MG63 (cell line): ENCODE measurements at regions not wholly inside any gene's neighbourhood (a gene's known extent, or its start where the extent isn't known, plus 50 kb on each side); places are given as distances from the start of the nearest gene placed in this dataset.
"Not testable (repeated sequence)": the region's sequence is repeated elsewhere in the genome, so short reads cannot be mapped to it uniquely, and the experiment has no call there.

Source experiments
- DNase-seq: peaks from one replicate; pipeline ENCODE4 v3.0.0-alpha.2; 2020
- H3K27me3 ChIP-seq: fragments of 250-450 bp; sonication (Bioruptor Pico); 2 replicates; pipeline ENCODE4 v1.5.1; 2020; ENCODE audit warnings: mild to moderate bottlenecking, moderate library complexity
- H3K36me3 ChIP-seq: fragments of 250-450 bp; sonication (Bioruptor Pico); 2 replicates; pipeline ENCODE4 v1.5.1; 2020; ENCODE audit warnings: mild to moderate bottlenecking, moderate library complexity
- H3K4me3 ChIP-seq: fragments of 250-450 bp; sonication (Bioruptor Pico); 2 replicates; pipeline ENCODE4 v1.5.1; 2020; ENCODE audit warnings: mild to moderate bottlenecking, moderate library complexity
- H3K9me3 ChIP-seq: fragments of 250-450 bp; sonication (Bioruptor Pico); 2 replicates; pipeline ENCODE4 v1.5.1; 2020; ENCODE audit warnings: mild to moderate bottlenecking, moderate library complexity

GRCh38 chr16:86071611-86072240, 172.8 kb downstream of the IRF8 start:
- DNase-seq = no peak
- no peaks in the 10 kb centered on the region for H3K36me3 ChIP-seq
- H3K9me3 ChIP-seq = no peaks in the 10 kb centered on the region
- no peaks in the 10 kb centered on the region for H3K27me3 ChIP-seq
- no peak overlapping the region for H3K4me3 ChIP-seq

GRCh38 chr16:86072328-86073102, 173.6 kb downstream of the IRF8 start:
- H3K9me3 ChIP-seq = no peaks in the 10 kb centered on the region
- no peaks in the 10 kb centered on the region for H3K36me3 ChIP-seq
- no peaks in the 10 kb centered on the region for H3K27me3 ChIP-seq
- no peak overlapping the region for H3K4me3 ChIP-seq
- DNase-seq = peak; percentile 40

- Histone ChIP-seq H3K27me3 (no peaks in the 10 kb centered on the region), H3K9me3 (no peaks in the 10 kb centered on the region), H3K36me3 (no peaks in the 10 kb centered on the region), H3K4me3 (no peak overlapping the region)
- no peak for DNase-seq
Observed at GRCh38 chr16:86073103-86073625, 174.2 kb downstream of the IRF8 start.

- Histone ChIP-seq H3K27me3 (no peaks in the 10 kb centered on the region), H3K4me3 (no peak overlapping the region), H3K9me3 (no peaks in the 10 kb centered on the region), H3K36me3 (no peaks in the 10 kb centered on the region)
- no peak for DNase-seq
Observed at GRCh38 chr16:86073763-86074493, 175.0 kb downstream of the IRF8 start.

DNA sequence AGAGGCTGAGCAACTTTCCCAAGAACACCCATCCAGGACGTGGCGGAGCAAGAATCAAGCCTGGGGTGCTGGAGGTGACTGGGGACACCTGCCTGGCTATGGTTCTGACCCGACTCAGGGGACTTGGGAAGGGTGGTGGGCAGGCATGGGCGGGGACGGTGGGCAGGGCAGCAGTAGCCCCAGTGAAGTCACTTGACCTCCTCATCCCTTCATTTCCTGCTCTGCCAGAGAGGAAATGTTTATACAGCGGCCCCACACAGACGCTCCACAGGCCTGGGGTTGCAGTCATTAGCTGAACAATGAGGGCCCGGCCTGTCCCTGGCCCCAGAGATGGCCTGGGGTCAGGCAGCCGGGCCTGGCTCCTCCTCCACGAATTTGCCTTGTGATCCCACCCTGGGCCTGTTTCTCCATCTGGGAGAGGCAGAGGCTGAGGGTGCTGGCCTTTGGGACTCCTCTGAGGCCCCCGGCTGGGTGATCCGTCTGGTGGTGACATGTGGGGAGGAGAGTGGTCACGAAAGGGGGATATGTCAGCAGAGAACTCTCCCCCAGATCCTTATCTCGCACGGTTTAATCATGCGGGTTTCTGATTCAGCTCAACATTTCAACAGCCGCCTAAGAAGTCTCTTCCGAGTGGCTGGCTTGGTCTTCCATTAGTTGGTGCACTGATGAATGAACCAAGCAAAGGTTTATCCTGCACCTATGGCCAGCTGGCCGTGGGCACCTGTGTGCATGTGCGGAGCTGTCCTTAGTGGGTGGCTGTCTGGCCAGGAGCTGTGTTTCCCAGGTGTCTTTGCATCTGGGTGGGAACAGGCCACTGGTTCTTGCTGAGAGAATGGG, 175.9 kb downstream of the IRF8 start:
- Histone ChIP-seq H3K4me3 (no peak overlapping the region), H3K27me3 (no peaks in the 10 kb centered on the region)
- DNase-seq = no peak

DNA sequence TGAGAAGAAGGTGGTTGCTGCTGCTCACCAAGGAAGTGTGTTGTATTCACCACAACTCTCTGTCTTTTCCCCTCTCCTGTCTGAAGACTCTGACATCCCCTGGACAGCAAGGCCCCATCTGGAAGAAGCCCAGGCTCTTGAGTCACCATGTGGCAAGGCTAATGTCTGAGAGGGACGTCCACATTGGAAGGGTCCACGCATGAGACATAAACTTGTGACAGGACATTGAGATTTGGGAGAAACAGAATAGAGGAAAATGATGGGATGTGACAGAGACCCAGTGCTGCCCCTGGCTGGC, 176.5 kb downstream of the IRF8 start:
- H3K4me3 ChIP-seq = no peak overlapping the region
- no peak for DNase-seq
- H3K36me3 ChIP-seq = no peaks in the 10 kb centered on the region
- no peaks in the 10 kb centered on the region for H3K9me3 ChIP-seq
- no peaks in the 10 kb centered on the region for H3K27me3 ChIP-seq

More for the DNA sequence above, 175.9 kb downstream of the IRF8 start:
- Histone ChIP-seq H3K9me3 (no peaks in the 10 kb centered on the region), H3K36me3 (no peaks in the 10 kb centered on the region)

- Histone ChIP-seq H3K9me3 (no peaks in the 10 kb centered on the region), H3K4me3 (no peak overlapping the region), H3K36me3 (no peaks in the 10 kb centered on the region), H3K27me3 (no peaks in the 10 kb centered on the region)
- DNase-seq = no peak
Observed at GRCh38 chr16:86075839-86076440, 177.0 kb downstream of the IRF8 start.

DNA sequence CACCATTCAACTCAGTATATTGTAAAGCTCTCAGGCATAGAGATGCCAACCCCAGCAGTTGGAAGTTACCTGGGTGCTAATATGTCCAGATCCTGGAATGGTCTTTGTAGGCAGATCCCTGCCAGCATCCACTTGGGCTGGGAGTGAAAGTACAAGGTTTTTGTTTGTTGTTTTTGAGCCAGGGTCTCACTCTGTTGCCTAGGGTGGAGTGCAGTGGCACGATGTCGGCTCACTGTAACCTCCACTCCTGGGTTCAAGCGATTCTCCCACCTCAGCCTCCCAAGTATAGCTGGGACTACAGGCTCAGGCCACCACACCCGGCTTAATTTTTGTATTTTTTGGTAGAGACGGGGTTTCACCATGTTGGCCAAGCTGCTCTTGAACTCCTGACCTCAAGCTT, 177.6 kb downstream of the IRF8 start:
- no peaks in the 10 kb centered on the region for H3K36me3 ChIP-seq
- DNase-seq = no peak
- no peak overlapping the region for H3K4me3 ChIP-seq
- H3K9me3 ChIP-seq = no peaks in the 10 kb centered on the region
- H3K27me3 ChIP-seq = no peaks in the 10 kb centered on the region

DNA sequence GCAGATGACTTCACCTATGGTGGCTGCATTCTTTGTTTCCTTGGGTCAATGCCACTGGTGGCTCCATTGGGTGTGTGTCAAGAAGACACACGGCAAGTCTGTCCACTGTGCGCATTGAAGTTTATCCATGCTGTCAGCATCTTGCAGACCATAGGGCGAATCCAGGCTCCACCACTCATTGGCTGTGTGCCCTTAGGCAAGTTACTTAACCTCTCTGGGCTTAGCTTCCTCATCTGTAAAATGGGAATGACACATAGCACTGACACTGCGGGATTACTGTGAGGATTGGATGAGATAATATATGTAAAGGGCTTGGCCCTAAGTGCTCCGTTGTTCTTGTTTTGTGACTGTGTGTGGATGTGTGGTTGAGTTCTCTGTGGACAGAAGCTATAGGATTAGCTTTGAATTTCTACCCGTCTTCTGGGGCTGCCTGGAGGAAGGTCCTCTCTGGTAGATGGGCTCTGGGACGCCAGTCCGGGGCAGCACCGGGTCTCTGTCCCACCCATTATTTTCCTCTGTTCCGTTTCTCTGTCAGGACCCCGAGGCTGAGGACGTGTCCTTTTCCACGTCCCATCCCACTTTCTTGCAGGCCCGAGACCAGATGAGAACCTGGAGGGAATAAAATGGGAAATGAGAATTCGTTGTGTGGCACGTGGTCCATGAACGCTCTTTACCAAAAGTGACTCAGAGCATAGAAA, 178.4 kb downstream of the IRF8 start:
- H3K27me3 ChIP-seq = no peaks in the 10 kb centered on the region
- no peak overlapping the region for H3K4me3 ChIP-seq
- no peaks in the 10 kb centered on the region for H3K36me3 ChIP-seq
- H3K9me3 ChIP-seq = no peaks in the 10 kb centered on the region
- no peak for DNase-seq

GRCh38 chr16:86078121-86078600, 179.2 kb downstream of the IRF8 start:
- Histone ChIP-seq H3K36me3 (no peaks in the 10 kb centered on the region), H3K27me3 (no peaks in the 10 kb centered on the region), H3K4me3 (no peak overlapping the region), H3K9me3 (no peaks in the 10 kb centered on the region)
- no peak for DNase-seq

- H3K4me3 ChIP-seq, H3K9me3 ChIP-seq, H3K36me3 ChIP-seq, H3K27me3 ChIP-seq, DNase-seq: not testable (repeated sequence)
Observed at GRCh38 chr16:86078711-86079110, 179.7 kb downstream of the IRF8 start.

- no peaks in the 10 kb centered on the region for H3K27me3 ChIP-seq
- no peaks in the 10 kb centered on the region for H3K9me3 ChIP-seq
- no peaks in the 10 kb centered on the region for H3K36me3 ChIP-seq
- no peak for DNase-seq
- no peak overlapping the region for H3K4me3 ChIP-seq
Observed at GRCh38 chr16:86079255-86079885, 180.4 kb downstream of the IRF8 start.

DNA sequence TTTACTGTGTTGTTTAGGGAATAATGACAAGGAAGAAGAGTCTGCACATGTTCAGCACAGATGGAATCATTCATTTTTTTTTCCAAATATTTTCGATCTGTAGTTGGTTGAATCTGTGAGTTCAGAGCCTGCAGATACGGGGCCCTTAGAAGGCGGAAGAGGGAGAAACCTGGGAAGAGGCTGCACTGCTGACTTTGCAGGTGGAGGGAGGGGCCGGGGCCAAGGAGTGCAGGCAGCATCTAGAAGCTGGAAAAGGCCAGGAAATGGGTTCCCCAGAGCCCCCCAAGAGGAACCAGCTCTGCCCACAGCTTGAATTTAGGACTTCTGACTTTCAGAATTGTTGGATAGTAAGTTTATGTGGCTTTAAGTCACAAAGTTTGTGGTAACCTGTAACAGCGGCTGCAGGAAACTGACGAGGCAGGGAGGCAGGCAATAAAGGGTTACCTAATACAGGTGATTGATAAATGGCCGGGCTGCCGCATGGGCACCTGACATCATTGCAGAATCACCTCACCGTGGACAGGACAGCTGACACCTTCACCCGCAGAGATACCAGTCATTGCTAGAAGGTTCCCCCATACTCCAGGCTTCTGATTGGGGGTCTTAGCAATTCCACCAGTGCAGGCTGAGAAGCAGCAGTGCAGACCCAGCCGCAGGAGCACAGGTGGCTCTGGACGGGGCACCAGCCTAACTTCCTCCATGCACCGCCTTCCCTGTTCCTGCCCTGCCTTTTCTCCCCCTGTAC, 181.3 kb downstream of the IRF8 start:
- Histone ChIP-seq H3K27me3 (no peaks in the 10 kb centered on the region), H3K4me3 (no peak overlapping the region), H3K9me3 (no peaks in the 10 kb centered on the region), H3K36me3 (no peaks in the 10 kb centered on the region)
- no peak for DNase-seq

- Histone ChIP-seq H3K36me3 (no peaks in the 10 kb centered on the region), H3K9me3 (no peaks in the 10 kb centered on the region), H3K27me3 (no peaks in the 10 kb centered on the region), H3K4me3 (no peak overlapping the region)
- no peak for DNase-seq
Observed at GRCh38 chr16:86080982-86081381, 182.0 kb downstream of the IRF8 start.
